HG02852 (cell line): ENCODE measurements at regions not wholly inside any gene's neighbourhood (a gene's known extent, or its start where the extent isn't known, plus 50 kb on each side); places are given as distances from the start of the nearest gene placed in this dataset.
A peak's percentile ranks its signal among the peaks of the same experiment; 100 is the strongest.
"Not testable (repeated sequence)": the region's sequence is repeated elsewhere in the genome, so short reads cannot be mapped to it uniquely, and the experiment has no call there.

Experiments used
- ATAC-seq: cut with Tn5 transposase; IDR thresholded peaks from one replicate; pipeline ENCODE4 v1.9.1; 2021; ENCODE audit warnings: mild to moderate bottlenecking, moderate library complexity; ENCODE audit not compliant: unreplicated experiment

- ATAC-seq: no peak
Observed at GRCh38 chr3:66910266-66911055, 87.6 kb upstream of the KBTBD8 start.

DNA sequence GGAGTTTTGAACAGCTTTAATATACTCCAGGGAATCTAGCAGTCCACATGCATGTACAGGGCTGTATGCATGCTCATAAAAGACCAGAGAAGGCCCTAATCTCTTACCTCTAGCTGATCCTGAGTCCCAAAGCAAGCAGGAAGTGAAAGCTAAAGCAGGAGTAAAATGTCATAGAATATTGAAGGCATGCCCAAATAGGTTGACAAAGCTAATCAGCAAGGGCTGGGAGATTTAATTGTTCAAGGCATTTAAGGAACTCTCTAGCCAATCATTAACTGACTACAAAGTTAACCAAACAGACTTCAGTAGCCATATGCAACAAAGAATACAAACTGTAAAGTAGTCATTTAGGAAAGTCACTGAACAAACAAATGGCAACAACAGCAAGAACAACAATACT, 85.8 kb upstream of the KBTBD8 start:
- no peak for ATAC-seq

DNA sequence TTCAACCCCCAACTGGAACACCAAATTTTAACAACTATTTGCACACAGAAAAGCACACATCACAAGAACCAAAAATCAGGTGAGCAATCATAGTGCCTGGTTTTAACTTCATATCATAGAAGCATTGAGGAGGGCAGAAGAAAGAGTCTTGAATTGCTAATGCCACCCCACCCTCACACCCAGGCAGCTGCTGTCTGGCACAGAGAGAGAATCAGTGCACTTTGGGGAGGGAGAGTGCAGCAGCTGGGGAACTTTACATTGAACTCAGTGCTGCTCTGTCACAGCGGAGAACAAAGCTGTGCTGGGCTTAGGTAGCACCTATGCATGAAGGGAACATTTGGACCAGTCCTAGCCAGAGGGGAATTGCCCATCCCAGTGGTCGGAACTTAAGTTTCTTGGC, 76.0 kb upstream of the KBTBD8 start:
- ATAC-seq: no peak

GRCh38 chr3:66923969-66924368, 74.1 kb upstream of the KBTBD8 start:
- ATAC-seq: no peak

DNA sequence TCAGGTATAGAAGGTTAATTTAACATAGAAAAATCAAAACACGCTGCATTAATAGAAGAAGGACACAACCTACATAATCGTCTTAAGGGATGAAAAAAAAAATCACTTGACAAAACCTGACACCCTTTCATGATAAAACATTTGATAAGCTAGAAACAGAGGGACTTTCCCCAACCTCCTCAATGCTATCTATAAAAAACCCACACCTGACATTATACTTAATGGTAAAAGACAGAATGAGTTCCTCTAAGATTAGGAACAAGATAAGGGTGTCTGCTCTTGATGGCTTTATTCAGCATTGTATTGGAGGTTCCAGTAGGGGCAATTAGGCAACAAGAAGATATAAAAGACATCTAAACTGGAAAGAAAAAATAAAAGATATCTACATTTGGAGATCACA, 69.9 kb upstream of the KBTBD8 start:
- ATAC-seq: no peak

DNA sequence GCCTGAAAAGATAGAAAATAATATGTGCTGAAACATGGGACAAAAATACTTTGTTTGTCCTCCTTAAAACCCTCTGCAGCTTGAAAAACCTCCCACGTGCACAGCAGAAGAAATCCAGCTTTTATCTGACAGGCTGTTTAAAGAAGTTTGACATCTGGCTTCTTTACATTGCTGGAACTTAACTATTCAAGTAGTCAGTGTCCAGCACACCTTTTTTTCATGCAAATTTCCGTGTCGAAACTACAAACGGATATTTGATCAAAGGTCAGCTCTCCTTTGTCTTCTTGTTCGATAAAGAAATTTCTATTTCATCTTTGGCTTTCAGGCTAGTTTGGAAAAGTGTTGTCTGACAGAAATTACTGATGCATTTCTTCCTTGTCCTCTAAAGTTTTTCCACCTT, 66.8 kb upstream of the KBTBD8 start:
- ATAC-seq: no peak

GRCh38 chr3:66931699-66932098, 66.4 kb upstream of the KBTBD8 start:
- ATAC-seq: no peak

- no peak for ATAC-seq
Observed at GRCh38 chr3:66933233-66933632, 64.9 kb upstream of the KBTBD8 start.

DNA sequence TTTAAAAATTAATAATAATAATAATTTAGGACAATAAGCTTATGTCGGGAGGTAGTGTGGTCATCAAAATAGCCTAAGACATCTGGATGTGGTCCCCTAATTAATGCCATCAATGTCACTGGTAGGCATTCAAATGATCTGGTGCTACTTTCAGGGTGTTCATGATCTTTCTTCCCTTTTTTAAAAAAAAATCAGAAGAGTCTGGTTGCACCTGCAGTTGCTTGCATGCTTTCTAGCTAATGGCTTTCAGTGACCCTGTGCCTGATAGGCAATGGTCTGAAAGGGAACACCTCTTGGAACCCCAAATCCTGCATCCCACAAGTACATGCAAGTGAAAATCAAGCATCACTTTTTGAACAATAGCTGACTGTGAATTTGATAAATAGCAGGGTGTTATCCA, 64.1 kb upstream of the KBTBD8 start:
- ATAC-seq: no peak

GRCh38 chr3:66934725-66935124, 63.4 kb upstream of the KBTBD8 start:
- ATAC-seq: no peak

DNA sequence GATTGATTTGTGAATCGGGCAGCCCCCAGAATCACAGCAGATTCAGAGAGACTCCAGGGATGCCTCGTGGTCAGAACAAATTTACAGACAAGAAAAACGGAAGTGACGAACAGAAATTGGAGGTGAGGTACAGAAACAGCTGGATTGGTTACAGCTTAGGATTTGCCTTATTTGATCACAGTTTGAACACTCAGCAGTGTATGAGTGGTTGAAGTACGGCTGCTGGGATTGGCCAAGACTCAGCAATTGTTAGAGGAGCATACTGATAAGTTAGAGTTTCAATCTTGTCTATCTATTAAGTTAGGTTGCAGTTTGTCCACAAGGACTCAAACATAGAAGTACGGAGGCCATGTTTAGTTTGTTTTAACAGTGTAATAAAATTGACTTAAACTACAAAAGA, 61.1 kb upstream of the KBTBD8 start:
- not testable (repeated sequence) for ATAC-seq

GRCh38 chr3:66938338-66938963, 59.7 kb upstream of the KBTBD8 start:
- peak; percentile 76 for ATAC-seq

DNA sequence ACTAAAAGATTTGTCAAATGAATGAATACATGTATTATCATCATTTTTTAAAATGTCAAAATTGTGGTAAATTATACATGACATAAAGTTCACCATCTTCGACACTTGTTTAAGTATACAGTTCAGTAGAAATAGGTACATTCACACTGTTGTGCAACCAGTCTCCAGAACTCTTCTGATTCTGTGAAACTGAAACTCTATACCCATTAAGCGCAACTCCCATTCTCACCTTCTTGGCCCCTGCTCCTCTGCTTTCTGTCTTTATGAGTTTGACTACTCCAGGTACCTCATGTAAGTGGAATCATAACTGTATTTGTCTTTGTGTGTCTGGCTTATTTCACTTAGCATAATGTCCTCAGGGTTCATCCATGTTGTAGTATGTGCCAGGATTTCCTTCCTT, 50.1 kb upstream of the KBTBD8 start:
- ATAC-seq: no peak
